Type B pancreatic cell (in vitro differentiated cells): ENCODE measurements at regions not wholly inside any gene's neighbourhood (a gene's known extent, or its start where the extent isn't known, plus 50 kb on each side); places are given as distances from the start of the nearest gene placed in this dataset.

Experiments used
- DNase-seq: peaks from one replicate; pipeline ENCODE4 v3.0.0; 2021; ENCODE audit warnings: mixed read lengths; ENCODE audit not compliant: unreplicated experiment; ENCODE audit errors: extremely low spot score
- H3K27ac Mint-ChIP-seq: 2 replicates; pipeline ENCODE4 v1.8.0; 2021; ENCODE audit warnings: mild to moderate bottlenecking, mixed read lengths
- H3K27me3 Mint-ChIP-seq: 2 replicates; pipeline ENCODE4 v1.8.0; 2021; ENCODE audit warnings: mixed read lengths
- H3K36me3 Mint-ChIP-seq: 2 replicates; pipeline ENCODE4 v1.8.0; 2021; ENCODE audit warnings: mixed read lengths
- H3K4me1 Mint-ChIP-seq: one replicate; pipeline ENCODE4 v1.8.0; 2021; ENCODE audit warnings: mixed read lengths; ENCODE audit not compliant: unreplicated experiment
- H3K4me3 Mint-ChIP-seq: 2 replicates; pipeline ENCODE4 v1.8.0; 2021; ENCODE audit warnings: mild to moderate bottlenecking, mixed read lengths
- H3K9me3 Mint-ChIP-seq: 2 replicates; pipeline ENCODE4 v1.8.0; 2021; ENCODE audit warnings: mixed read lengths
- TF ChIP-seq, protein P1 (sequence below): fragments of 200-600 bp; sonication (generic); conservative IDR thresholded peaks from 2 replicates; pipeline ENCODE4 v1.5.0; 2021; ENCODE audit warnings: antibody characterized with exemption, mild to moderate bottlenecking

- Mint-ChIP-seq H3K27me3 (peaks cover 3% of the 10 kb centered on the region), H3K9me3 (peaks cover 4% of the 10 kb centered on the region), H3K4me3 (no peak overlapping the region), H3K27ac (no peak overlapping the region), H3K4me1 (no peaks in the 10 kb centered on the region), H3K36me3 (no peaks in the 10 kb centered on the region)
- no peak for DNase-seq
- TF ChIP-seq, protein P1, sequence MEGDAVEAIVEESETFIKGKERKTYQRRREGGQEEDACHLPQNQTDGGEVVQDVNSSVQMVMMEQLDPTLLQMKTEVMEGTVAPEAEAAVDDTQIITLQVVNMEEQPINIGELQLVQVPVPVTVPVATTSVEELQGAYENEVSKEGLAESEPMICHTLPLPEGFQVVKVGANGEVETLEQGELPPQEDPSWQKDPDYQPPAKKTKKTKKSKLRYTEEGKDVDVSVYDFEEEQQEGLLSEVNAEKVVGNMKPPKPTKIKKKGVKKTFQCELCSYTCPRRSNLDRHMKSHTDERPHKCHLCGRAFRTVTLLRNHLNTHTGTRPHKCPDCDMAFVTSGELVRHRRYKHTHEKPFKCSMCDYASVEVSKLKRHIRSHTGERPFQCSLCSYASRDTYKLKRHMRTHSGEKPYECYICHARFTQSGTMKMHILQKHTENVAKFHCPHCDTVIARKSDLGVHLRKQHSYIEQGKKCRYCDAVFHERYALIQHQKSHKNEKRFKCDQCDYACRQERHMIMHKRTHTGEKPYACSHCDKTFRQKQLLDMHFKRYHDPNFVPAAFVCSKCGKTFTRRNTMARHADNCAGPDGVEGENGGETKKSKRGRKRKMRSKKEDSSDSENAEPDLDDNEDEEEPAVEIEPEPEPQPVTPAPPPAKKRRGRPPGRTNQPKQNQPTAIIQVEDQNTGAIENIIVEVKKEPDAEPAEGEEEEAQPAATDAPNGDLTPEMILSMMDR, result no peak
Measured at GRCh38 chr11:79980916-79981315, 540.1 kb upstream of the TENM4 start.

DNA sequence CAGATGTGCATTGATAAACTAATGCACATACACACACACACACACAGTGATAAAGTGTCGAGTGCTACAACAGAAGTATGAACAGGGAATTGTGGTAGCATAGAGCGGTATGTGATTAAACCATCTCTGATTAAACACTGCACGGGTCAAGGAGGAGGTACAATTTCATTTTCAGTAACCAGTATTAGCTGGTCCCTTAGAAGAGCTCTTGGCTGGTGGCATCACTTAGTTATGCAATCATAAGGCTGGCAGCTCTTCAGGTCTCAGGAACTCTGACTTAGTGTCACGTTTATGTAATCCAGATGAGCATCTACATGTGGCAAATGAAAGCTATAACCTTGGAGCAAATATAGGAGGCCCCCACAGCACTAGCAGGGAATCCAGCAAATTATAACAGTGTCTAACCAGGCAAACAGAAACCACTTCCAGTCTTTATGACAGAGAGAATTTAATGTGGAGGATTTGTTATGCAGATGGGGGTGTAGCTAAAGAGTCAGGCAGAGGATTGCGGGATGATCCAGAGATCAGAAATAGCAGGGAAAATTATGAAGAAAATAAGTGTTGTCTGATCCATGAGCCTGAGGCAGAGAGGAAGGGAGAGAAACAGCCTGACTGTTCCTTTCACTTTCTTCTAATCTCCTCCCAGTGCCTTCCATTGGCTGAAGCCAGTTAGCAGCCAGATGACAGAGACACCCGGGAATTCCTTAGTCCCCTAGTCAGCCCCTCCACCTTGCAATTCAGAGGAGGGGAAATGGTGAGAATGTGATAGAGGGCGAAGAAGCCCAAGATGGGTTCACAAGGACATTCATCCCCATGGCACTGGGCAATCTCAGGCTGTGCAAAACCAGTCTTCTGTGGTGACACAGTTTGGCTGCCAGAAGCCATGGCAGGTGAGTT is 533.1 kb upstream of the TENM4 start:
- Mint-ChIP-seq H3K36me3 (no peaks in the 10 kb centered on the region), H3K4me1 (peaks cover 18% of the 10 kb centered on the region), H3K27me3 (no peaks in the 10 kb centered on the region), H3K4me3 (no peak overlapping the region), H3K27ac (no peak overlapping the region), H3K9me3 (no peaks in the 10 kb centered on the region)
- TF ChIP-seq, protein P1, result no peak
- DNase-seq, result no peak

DNA sequence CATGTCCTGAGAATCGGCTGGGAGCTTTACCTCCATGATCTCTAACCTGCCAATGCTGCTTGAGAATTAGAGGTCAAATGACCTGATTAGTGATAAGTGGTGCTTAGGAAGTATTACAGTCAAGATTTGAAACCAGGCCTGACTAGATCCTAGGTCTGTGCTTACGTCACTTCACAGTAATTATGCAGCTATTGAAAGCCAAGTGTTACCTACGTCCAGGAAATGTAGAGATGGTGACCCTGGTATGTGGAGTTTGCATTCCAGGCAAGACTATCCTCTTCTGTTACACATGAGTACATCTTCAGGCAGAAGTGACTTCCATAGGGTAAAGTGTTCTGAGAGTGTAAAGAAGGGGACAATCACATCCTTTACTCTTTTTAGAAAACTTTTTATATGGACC is 530.4 kb upstream of the TENM4 start:
- DNase-seq, result no peak
- Mint-ChIP-seq H3K27me3 (peaks cover 4% of the 10 kb centered on the region), H3K36me3 (no peaks in the 10 kb centered on the region), H3K4me3 (no peak overlapping the region), H3K4me1 (peaks cover 18% of the 10 kb centered on the region), H3K27ac (no peak overlapping the region), H3K9me3 (no peaks in the 10 kb centered on the region)
- TF ChIP-seq, protein P1, result no peak

DNA sequence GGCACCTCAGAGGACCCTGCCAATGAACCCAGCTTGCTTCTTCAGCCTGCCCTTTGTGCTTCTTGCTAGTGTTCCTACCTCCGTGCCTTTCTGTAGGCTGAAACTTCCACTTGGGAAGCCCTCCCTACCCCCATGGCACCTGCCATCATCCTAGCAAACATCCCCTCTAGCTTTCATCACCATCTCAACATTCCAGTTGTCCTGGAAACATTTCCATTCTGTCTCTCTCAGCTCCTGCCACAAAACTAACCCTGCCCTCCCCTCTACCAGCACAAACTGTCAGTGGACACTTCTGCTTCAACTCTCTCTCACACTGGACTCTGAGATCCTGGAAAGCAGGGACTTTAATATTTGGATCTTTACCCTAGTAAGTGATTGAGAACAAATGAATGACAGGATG is 525.8 kb upstream of the TENM4 start:
- Mint-ChIP-seq H3K4me3 (no peak overlapping the region), H3K9me3 (no peaks in the 10 kb centered on the region), H3K27me3 (peaks cover 4% of the 10 kb centered on the region), H3K36me3 (no peaks in the 10 kb centered on the region), H3K4me1 (peaks cover 30% of the 10 kb centered on the region), H3K27ac (no peak overlapping the region)
- DNase-seq, result no peak
- TF ChIP-seq, protein P1, result no peak

DNA sequence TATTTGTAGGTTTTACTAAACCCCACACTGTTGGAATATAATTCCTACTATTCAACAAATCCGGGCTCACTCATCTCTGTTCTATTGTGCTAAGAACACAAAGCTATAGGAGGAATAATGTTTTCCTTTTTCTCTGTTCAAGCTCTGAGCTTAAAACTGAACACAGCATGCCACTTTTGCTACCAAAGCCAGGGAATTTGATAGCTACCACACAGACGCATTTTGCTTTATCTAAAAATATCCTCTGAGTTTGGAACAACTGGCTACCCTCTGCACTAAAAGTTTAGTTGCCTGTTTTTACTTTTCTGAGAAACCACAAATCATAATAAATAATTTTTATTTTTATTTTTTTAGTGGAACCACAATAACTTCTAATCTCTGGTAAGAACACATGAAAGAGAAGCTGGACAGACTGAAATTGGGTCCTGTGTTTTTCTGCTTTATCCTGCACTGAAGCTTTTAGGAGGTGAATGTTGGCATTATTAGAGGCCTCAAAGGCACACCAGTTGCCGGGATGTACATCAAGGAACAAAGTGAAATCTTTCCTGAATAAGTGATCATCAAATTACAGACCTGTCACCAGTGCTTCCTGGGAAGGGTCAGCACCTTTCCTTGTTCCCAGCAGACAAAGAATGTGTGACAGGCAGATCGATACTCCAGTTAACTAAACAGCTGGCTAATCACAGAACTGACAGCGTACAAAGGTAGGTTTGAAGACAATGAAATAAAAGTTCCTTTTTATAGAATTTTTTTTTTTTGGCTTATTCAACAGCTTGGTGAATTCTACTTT is 523.2 kb upstream of the TENM4 start:
- TF ChIP-seq, protein P1, result no peak
- Mint-ChIP-seq H3K27me3 (peaks cover 4% of the 10 kb centered on the region), H3K9me3 (no peaks in the 10 kb centered on the region), H3K36me3 (no peaks in the 10 kb centered on the region), H3K4me1 (peaks cover 22% of the 10 kb centered on the region), H3K4me3 (no peak overlapping the region), H3K27ac (no peak overlapping the region)
- DNase-seq, result no peak
